GF-D8 (cell line): ENCODE measurements at regions not wholly inside any gene's neighbourhood (a gene's known extent, or its start where the extent isn't known, plus 50 kb on each side); places are given as distances from the start of the nearest gene placed in this dataset.
"Not testable (repeated sequence)": the region's sequence is repeated elsewhere in the genome, so short reads cannot be mapped to it uniquely, and the experiment has no call there.

ENCODE experiments used
- DNase-seq: peaks from one replicate; lab custom pipeline; 2025; lab: John Stamatoyannopoulos, UW

DNA sequence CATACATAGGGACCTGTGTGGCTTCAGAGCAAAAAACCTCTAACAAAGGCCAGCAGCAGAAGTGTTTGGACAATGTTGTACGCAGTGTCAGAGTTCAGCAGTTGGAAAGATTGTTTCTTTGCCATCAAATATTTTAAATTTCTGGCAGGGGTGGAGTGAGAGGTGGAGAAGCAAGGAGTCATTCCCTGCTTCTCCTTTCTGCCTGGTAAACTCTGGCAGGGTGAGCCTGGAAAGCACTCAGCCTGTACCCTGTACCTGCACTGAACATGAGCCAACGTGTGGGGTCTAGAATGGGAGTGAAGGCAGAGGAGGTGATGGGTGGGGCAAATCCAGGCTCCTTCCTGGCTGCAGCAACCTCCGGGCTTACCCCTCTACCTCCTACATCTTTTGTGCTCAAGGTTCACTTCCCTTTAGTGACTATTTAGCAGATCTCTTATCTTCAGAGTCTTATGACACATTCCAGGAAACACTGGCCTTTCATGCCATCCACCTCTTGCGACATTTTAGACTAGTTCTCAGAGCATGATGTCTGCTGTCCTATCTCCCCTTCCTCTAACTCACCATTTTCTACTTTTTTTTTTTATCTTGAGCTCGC, 445.0 kb upstream of the PIK3R1 start:
- peak; percentile 65 for DNase-seq

DNA sequence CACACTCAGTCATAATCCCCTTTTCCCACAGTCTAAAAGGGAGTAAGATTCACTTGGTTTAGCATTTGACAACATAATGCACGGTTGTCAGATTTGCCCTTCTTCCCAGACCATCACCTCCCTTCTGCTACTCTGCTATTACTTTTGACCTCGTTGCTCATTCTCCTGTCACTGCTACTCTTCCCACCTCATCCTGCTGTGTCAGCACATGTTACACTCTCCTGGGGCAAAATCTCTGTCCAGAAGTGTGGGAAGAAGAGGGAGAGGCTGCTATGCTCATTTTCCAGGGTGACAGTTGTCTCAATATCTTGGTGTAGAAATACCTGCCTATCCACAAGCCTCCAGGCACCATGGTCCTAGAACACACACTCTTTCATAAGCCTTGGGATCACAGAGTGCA, 449.9 kb upstream of the PIK3R1 start:
- DNase-seq: no peak

DNA sequence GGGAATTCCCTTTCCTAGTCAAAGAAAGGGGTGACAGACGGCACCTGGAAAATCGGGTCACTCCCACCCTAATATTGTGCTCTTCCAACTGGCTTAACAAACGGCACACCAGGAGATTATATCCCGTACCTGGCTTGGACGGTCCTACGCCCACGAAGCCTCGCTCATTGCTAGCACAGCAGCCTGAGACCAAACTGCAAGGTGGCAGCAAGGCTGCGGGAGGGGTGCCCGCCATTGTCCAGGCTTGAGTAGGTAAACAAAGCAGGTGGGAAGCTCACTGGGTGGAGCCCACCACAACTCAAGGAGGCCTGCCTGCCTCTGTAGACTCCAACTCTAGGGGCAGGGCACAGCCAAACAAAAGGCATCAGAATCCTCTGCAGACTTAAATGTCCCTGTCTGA, 457.8 kb upstream of the PIK3R1 start:
- DNase-seq: not testable (repeated sequence)

DNA sequence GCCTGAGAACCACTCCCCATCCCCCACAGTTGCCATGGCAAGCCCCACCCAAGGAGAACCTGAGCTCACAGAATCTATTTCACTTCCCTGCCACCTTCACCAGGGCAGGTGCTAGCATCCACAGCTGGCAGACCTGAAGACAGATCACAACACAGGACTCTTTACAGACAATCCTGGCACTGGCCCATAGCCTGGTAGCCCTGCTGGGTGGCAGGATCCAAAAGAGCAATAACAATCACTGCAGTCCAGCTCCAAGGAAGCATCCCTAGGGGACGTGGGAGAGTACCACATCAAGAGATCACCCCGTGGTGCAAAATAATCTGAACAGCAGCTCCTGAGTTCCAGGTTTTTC, 463.2 kb upstream of the PIK3R1 start:
- no peak for DNase-seq

DNA sequence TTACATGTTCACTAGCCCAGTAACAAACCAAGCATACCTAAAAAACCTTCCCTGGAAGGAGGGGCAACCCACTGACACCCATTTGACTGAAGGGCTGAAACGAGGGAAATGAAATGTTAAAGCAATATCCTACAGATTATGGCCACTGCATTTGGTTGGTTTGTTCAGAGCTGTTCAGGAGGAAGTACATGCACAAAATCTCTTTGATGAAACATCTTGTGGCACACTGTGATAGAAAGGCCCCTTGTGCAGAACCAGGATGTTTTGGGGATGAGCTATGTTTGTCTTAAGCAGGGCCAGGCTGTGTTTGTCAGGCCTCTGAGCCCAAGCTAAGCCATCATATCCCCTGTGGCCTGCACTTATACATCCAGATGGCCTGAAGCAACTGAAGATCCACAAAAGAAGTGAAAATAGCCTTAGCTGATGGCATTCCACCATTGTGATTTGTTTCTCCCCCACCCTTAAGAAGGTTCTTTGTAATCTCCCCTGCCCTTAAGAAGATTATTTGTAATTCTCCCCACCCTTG, 467.3 kb upstream of the PIK3R1 start:
- DNase-seq: no peak

DNA sequence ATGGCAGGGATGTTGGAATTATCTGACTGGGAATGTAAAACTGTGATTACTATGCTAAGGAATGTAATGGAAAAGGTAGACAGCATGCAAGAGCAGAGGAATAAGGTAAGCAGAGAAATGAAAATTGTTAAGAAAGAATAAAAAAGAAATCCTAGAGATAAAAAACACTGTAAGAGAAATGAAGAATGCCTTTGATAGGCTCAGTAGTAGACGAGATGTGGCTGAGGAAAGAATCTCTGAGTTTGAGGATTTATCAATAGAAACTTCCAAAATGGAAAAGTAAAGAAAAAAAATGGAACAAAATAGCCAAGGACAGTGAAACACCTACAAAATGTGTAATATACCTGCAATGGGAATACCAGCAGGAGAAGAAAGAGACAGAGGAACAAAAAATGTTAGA, 468.5 kb upstream of the PIK3R1 start:
- no peak for DNase-seq

DNA sequence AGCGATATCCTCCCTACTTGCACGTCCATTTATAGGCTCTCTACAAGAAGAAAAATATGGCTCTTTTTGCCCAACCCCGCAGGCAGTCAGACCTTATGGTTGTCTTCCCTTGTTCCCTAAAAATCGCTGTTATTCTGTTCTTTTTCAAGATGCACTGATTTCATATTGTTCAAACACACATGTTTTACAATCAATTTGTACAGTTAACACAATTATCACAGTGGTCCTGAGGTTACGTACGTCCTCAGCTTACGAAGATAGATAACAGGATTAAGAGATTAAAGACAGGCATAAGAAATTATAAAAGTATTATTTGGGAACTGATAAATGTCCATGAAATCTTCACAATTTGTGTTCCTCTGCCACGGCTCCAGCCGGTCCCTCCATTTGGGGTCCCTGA, 468.9 kb upstream of the PIK3R1 start:
- DNase-seq: not testable (repeated sequence)

DNA sequence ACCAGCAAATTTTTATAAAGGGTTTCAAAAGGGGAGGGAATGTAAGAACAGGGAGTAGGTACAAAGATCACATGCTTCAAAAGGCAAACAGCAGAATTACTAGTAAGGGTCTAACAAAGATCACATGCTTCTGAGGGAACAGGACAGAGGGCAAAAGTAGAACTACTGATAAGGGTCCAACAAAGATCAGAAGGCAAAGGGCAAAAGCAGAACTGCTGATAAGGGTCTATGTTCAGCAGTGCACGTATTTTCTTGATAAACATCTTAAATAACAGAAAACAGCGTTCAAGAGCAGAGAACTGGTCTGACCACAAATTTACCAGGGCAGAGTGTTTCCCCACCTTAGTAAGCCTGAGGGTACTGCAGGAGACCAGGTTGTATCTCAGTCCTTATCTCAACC, 469.5 kb upstream of the PIK3R1 start:
- DNase-seq: no peak

DNA sequence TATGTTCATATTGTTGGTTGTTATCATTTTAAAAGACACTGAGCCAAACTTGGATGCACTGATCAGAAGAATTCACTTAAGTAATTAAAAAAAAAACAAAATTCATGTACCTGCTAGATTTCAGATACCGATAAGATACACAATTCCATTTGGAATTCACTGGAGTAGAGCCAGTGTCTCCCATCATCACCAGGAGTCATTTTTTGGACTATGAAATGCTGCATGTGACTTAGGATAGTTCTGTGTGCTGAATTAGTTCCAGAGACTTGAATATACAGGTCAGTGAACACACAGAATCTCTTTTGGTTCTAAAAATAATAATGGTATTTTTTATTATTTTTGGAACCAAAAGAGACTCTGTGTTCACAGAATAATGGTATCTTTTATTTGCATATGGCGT, 482.6 kb upstream of the PIK3R1 start:
- no peak for DNase-seq

DNA sequence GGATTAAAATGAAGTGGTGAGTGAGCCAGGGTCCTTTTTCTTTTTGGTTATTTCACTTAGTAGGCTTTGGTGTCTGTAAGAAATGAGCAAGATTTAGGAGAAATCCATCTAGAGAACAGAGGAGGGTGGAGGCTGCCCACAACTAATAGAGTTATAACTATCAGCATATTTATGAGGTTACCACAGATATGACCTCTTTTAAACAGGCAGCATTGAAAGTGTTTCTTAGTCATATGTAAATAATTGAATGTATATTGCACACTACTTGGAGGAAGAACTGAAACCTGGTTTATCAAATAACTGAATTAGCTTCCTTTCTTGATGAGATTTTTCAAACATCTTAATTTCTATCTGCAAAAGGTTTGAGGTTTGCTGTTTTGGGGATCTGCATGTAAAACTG, 483.1 kb upstream of the PIK3R1 start:
- DNase-seq: no peak

DNA sequence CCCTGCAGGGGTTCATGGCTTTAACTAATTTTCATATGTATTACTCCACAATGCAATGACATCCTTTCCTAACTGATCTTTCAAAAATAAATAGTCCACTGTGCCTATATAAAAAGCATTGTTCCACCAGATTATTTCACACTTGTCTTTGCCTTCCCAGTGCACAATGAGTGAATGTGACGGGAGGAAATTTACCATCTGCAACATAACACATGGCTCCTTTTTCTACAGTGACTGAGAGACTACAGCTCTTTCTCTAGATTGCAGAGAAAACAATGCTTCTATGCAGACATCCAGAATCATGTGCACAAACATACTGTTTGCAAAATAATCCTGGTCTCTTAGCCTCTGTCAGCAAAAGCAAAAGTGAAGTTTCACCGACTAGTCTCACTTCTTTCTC, 483.7 kb upstream of the PIK3R1 start:
- no peak for DNase-seq

DNA sequence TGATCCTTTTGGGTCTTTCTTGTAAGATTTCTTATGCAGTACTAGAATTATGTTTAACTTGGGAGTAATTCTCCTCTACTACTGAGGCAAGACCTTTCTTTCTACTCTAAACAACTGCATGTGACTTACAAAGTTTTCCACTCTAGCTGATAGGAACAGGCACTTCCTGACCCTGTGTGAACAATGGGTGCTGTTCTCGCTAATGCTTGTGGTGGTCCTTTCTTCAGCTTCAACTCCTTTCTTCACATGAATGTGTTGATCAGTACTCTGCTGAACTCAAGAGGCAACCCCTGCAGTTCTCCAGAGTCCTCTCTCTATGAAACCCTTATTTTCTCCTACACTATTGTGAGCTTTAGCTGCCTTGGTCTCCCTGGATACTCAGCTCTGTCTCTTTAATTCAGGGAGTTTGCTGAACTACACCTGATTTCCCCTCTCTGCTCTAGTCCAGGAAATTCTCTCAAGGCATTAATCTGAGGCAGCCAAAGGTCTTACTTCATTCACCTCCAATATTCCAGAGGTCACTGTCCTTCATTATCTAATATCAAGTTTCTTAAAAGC, 484.6 kb upstream of the PIK3R1 start:
- no peak for DNase-seq

DNA sequence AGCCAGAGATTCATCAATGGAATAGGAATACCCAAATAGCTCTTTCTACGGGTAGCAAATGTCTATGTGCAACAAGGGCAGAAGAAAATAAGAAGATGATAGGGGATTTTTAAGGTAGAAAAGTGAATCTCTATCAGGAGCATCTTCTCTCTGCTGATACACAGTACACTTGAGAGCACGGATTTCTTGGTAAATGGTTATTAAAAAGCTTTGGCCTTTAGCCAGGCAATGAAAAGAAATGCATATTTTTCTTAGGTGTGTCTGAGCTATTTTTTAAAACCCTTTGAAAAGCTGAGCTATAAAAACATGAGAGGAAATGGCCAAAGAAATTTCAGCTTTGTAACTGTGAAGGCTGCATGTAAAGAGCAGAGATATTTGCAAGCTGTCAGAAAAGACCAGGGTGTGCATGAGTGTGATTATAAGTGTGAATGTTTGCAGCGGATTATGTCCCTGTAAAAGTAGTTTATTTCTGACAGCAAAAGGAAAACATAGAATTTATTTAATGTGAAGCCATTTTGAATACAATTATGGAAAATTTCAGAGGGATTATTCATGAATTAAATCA, 487.1 kb upstream of the PIK3R1 start:
- no peak for DNase-seq

DNA sequence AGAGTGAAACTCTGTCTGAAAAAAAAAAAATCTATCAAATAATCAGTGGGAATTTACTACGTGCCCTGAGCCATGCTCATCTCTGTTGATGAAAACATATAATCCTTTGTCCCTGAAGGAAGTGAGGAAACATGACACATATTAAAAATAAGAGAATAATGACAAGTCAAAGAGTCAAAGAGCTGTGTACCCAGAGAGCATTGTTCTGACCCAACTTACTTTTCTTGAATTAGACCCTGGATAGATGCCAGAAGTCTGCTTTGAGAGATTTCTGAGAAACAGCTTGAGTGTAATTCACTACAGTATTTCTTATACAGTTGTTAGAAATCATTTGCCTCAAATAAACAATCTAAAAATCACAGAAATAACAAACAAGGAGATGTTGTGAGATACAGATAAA, 490.0 kb upstream of the PIK3R1 start:
- DNase-seq: no peak

DNA sequence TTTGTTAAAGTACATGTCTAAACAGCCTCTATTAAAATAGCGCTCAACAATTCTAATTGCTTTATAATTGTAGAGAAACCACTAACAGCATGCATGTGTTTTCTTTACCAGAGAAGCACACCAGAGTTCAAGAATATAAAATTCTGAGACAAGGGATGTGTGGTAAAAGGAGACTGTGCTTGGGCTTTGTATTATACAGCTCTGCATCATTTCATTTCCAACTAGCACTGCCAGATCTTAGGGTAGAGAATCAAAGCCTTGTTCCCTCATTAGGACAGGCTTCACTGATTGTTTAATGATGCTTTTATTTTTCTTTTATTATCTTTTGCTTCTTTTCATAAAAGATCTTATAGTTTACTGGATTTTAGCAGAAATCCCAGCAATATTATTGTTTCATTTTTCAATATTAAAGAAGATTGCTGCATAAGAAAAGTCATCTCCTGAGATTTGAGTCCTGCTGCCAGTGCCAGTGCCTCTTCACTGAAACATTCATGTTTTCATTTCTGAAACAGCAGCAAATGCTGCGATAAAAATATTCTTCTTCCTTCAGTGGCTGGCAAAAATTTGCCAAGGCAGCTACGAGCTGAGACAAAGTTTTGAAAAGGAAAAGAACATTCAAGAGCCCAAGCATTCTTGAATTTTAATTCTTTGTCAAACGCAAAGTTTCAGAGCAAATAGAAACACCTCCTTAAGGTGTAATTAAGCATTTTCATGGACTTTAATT, 491.0 kb upstream of the PIK3R1 start:
- DNase-seq: no peak

DNA sequence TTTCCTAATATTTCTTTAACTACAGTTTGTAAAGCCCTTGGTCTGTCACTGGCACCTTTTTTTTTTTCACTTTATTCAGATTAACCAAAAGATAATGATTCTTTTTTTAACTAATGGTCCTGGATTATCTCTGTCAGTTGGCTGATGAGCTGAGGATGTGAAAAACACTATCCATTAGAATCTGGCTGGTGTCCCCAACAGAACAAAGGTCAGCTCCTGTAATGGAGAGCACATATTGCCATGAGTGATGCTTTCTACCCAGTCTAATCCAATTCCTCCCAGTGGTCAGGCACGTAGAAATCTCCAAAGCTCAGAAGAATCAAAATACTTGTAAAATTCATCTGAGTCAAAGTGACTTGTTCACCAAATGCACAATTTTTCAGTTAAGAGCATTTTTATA, 491.7 kb upstream of the PIK3R1 start:
- no peak for DNase-seq

DNA sequence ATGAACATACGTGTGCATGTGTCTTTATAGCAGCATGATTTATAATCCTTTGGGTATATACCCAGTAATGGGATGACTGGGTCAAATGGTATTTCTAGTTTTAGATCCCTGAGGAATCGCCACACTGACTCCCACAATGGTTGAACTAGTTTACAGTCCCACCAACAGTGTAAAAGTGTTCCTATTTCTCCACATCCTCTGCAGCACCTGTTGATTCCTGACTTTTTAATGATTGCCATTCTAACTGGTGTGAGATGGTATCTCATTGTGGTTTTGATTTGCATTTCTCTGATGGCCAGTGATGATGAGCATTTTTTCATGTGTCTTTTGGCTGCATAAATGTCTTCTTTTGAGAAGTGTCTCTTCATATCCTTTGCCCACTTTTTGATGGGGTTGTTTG, 493.0 kb upstream of the PIK3R1 start:
- not testable (repeated sequence) for DNase-seq

DNA sequence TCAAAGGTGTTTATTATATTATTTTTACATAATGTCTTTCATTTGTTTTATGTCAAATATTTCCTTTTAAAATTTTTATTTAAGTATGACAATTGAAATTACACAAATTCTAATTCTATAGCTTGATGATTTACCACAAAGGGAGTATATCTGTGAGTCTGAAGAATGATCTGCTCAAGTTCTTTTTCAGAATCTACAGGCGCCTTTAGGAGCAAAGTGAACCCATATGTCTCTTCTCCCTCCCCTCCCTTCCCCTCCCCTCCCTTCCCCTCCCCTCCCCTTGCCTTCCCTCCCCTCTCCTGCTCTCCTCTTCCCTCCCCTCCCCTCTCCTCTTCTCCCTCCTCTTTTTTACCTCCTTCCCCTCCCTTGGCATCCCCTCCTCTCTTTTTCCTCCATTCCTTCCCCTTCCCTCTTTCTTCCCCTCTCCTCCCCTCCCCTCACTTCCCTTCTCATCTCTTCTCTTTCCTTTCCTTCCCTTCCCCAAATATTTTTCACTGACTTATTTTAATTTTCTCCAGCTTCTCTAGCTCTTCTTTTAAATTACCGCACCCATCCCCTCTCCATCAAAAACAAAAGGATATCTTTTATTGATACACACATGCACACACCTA, 495.3 kb upstream of the PIK3R1 start:
- DNase-seq: no peak

DNA sequence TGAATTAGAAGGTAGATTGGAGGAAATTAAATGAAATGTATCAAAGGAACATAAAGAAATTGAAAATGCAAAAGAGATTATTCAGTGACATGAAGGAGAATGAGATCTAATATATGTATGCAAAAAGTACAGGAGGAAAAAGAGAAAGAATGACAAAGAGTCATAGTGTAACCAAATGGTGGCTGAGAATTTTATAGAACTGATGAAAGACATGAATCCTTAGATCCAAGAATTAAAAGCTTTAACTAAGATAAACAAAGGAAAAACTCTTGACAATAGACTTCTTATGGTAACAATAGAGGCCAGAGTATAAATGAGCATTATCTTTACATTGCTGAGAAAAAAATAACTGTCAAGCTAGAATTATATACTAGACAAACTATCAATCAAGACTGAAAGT, 505.4 kb upstream of the CD180 start:
- DNase-seq: no peak

DNA sequence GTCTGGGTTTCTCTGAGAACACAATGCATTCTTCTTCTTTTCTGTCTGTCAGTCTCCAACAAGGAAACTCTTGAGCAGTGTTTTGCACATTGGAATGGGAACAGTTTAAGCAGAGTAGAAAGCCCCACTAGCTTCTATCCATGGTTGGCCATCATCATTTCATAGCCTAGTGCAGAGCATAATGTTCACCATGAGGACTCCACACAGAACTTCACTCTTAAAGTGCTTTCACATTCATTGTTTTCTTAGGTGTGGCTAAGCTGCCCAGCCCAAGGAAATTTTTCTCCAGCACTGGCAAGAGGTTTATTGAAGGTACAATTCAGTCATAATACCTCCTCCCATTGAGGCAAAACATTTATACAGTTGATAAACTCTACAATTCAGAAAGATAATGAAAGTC, 503.0 kb upstream of the CD180 start:
- no peak for DNase-seq

DNA sequence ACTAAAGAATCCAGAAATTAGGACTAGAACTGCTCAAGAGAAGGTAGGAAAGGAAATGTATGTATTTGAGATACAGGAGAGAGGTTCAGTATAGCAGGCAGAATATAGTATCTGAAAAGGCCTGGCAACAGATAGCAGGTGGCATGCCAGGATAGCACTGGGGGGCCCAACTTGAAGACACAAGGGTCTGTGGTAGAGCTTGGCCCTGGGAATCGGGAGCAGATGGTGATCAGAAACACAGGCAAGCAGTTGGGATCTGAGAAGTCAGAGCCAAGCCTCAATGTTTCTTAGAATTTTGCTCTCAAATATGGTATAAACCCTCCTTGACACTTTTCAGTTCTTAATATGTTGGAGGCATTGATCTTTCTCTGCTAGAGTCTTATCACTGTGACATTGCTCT, 499.8 kb upstream of the CD180 start:
- no peak for DNase-seq

DNA sequence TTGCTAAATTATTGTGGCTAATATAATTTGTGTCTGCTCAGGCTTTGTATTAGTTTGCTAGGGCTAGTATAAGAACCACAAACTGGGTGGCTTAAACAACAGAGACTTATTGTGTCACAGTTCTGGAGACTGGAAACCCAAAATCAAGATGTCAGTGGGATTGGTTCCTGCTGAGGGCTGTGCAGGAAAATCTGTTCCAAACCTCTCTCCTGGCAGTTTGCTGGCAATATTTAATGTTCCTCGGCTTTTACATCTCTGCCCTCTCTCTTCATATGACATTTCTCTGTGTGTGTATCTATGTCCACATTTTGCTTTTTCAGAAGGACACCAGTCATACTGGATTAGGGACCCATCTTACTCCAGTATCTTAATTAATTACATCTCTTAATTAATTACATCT, 498.8 kb upstream of the CD180 start:
- DNase-seq: no peak

DNA sequence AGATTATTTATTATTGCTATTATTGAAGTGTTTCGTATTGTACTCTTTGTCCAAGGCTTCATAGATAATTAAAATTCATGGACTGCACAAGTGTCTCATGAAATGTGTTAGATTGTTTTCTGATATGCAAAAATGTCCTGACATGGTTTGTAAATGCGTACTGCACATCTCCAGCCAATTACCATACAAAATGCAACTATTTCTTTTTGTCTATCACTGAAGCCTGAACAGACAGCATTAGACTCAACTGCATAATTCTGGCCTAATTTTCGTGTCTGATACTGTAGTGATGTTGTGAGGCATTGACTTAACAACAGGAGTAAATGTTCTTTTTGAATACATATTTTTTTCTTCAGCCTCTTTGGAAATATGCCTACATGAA, 498.2 kb upstream of the CD180 start:
- no peak for DNase-seq
